RWPE2 (cell line): ENCODE measurements at regions not wholly inside any gene's neighbourhood (a gene's known extent, or its start where the extent isn't known, plus 50 kb on each side); places are given as distances from the start of the nearest gene placed in this dataset.

Experiments
- ATAC-seq: fragments of 200-7000 bp; cut with Tn5 transposase; 3 replicates; pipeline ENCODE4 v1.9.1; 2021; ENCODE audit warnings: low read depth
- DNase-seq: peaks from one replicate; pipeline ENCODE4 v3.0.0-alpha.2; 2020; ENCODE audit warnings: low spot score
- H3K27ac ChIP-seq: fragments of 450-650 bp; 2 replicates; pipeline ENCODE4 v1.5.1; 2017; ENCODE audit warnings: mild to moderate bottlenecking; ENCODE audit not compliant: poor library complexity, severe bottlenecking
- H3K27me3 ChIP-seq: fragments of 250-450 bp; sonication (Bioruptor Pico); 2 replicates; pipeline ENCODE4 v1.5.1; 2021; ENCODE audit warnings: mild to moderate bottlenecking, moderate library complexity; ENCODE audit not compliant: insufficient read depth, poor library complexity, severe bottlenecking
- H3K36me3 ChIP-seq: fragments of 250-450 bp; sonication (Bioruptor Pico); 2 replicates; pipeline ENCODE4 v1.5.1; 2020; ENCODE audit warnings: low read depth, mild to moderate bottlenecking, moderate library complexity
- H3K4me1 ChIP-seq: fragments of 250-450 bp; sonication (Bioruptor Pico); 2 replicates; pipeline ENCODE4 v1.5.1; 2021; ENCODE audit warnings: mild to moderate bottlenecking, moderate library complexity; ENCODE audit not compliant: insufficient read depth, poor library complexity, severe bottlenecking
- H3K4me3 ChIP-seq: fragments of 250-450 bp; sonication (Bioruptor Pico); 2 replicates; pipeline ENCODE4 v1.5.1; 2021; ENCODE audit warnings: mild to moderate bottlenecking, moderate library complexity; ENCODE audit not compliant: severe bottlenecking
- H3K9me3 ChIP-seq: fragments of 250-450 bp; sonication (Bioruptor Pico); 2 replicates; pipeline ENCODE4 v1.5.1; 2021; ENCODE audit warnings: mild to moderate bottlenecking, moderate library complexity; ENCODE audit not compliant: severe bottlenecking
- TF ChIP-seq, protein P1 (sequence below): fragments of 450-650 bp; IDR thresholded peaks from one replicate; pipeline ENCODE4 v1.5.1; 2017; ENCODE audit warnings: mild to moderate bottlenecking, moderate library complexity; ENCODE audit not compliant: poor library complexity, severe bottlenecking

DNA sequence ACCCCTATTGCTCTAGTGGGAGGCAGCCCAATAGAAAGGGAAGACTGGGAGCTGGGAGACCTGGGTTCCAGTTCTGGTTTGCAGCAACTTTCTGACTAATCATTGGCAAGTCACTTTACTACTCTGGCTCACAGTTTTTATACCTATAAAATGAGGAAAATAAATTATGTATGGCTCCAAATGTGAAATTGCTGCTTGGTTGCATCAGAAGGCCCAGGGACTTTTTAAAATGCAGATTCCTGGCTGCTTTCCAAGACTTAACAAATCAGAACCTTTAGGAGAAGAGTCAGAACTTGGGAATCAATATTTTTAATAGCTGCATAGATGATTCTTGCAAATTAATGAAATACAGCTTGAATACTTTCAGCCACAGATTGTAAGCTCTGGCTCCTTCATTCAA lies 943.9 kb downstream of the EPHA4 start:
- H3K36me3 ChIP-seq, result no peaks in the 10 kb centered on the region

DNA sequence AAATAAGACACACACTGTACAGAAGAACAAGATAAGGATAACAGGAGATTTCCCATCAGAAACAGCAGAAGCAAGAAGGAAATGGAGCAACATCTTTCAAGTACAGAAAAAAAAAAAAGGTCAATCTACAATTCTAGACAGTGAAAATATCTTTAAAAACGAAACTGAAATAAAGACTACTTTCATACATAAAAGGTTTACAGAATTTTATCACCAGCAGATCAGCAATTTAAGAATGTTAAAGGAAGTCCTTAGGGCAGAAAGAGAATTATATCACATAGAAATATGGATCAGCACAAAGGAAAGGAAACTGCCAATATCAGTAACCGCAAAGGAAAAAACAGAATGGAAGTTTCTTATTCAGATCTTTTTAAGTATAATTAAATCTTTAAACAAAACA lies 931.0 kb downstream of the EPHA4 start:
- H3K4me3 ChIP-seq, result no peak overlapping the region
- TF ChIP-seq, protein P1, sequence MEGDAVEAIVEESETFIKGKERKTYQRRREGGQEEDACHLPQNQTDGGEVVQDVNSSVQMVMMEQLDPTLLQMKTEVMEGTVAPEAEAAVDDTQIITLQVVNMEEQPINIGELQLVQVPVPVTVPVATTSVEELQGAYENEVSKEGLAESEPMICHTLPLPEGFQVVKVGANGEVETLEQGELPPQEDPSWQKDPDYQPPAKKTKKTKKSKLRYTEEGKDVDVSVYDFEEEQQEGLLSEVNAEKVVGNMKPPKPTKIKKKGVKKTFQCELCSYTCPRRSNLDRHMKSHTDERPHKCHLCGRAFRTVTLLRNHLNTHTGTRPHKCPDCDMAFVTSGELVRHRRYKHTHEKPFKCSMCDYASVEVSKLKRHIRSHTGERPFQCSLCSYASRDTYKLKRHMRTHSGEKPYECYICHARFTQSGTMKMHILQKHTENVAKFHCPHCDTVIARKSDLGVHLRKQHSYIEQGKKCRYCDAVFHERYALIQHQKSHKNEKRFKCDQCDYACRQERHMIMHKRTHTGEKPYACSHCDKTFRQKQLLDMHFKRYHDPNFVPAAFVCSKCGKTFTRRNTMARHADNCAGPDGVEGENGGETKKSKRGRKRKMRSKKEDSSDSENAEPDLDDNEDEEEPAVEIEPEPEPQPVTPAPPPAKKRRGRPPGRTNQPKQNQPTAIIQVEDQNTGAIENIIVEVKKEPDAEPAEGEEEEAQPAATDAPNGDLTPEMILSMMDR, result no peak
- ATAC-seq, result no peak

More for the DNA sequence above, 943.9 kb downstream of the EPHA4 start:
- no peak overlapping the region for H3K4me3 ChIP-seq
- H3K27me3 ChIP-seq, result no peaks in the 10 kb centered on the region
- no peak for DNase-seq
- H3K27ac ChIP-seq, result no peak overlapping the region
- no peaks in the 10 kb centered on the region for H3K9me3 ChIP-seq
- TF ChIP-seq, protein P1, result no peak
- no peaks in the 10 kb centered on the region for H3K4me1 ChIP-seq
- ATAC-seq, result no peak

DNA sequence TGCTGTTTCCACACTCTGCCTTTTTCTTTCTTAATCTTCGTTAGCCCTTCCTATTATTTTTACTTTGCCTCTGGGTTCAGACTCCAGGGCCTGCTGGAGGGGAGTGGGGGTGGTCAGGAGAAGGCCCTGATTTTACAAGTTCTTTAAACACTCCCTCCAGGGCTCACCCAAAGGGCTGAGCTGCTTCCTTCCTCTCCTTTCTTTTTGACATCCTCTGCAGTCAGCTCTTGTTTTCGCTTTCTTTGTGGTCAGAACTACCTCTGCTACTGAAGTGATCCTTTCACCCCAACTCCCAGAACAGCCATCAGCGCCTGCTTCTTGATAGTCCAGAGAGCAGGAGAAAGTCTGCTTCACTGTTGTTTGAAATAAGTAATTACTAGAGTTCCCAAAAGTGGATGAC lies 925.7 kb downstream of the EPHA4 start:
- Histone ChIP-seq H3K27me3 (no peaks in the 10 kb centered on the region), H3K36me3 (no peaks in the 10 kb centered on the region), H3K27ac (no peak overlapping the region), H3K4me1 (no peaks in the 10 kb centered on the region), H3K4me3 (no peak overlapping the region), H3K9me3 (no peaks in the 10 kb centered on the region)
- no peak for DNase-seq
- no peak for ATAC-seq
- TF ChIP-seq, protein P1, result no peak

More for the DNA sequence above, 931.0 kb downstream of the EPHA4 start:
- Histone ChIP-seq H3K27ac (no peak overlapping the region), H3K27me3 (no peaks in the 10 kb centered on the region), H3K4me1 (no peaks in the 10 kb centered on the region), H3K9me3 (no peaks in the 10 kb centered on the region), H3K36me3 (no peaks in the 10 kb centered on the region)
- no peak for DNase-seq

DNA sequence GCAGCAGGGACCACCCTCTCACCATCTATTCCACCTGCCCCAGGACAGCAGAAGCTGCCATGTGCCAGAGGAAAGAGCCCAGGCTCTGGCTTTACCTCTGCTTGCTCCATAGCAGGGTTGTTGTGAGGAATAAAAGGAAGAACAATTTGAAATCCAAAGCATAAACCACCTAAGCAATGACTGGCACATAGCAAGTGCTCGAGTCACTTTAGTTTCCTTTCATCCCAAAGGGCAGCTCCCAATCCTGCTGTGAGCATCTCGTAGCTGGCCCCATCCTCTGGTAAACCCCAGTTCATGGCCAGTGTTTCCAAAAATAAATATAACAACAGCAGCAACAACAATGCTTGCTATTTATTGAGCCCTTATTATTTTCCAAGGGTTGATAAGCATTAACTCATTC lies 923.5 kb downstream of the EPHA4 start:
- no peaks in the 10 kb centered on the region for H3K36me3 ChIP-seq
- no peaks in the 10 kb centered on the region for H3K9me3 ChIP-seq
- H3K27me3 ChIP-seq, result no peaks in the 10 kb centered on the region
- no peaks in the 10 kb centered on the region for H3K4me1 ChIP-seq
- TF ChIP-seq, protein P1, result no peak
- H3K27ac ChIP-seq, result no peak overlapping the region
- ATAC-seq (no peak), DNase-seq (no peak)
- H3K4me3 ChIP-seq, result no peak overlapping the region

DNA sequence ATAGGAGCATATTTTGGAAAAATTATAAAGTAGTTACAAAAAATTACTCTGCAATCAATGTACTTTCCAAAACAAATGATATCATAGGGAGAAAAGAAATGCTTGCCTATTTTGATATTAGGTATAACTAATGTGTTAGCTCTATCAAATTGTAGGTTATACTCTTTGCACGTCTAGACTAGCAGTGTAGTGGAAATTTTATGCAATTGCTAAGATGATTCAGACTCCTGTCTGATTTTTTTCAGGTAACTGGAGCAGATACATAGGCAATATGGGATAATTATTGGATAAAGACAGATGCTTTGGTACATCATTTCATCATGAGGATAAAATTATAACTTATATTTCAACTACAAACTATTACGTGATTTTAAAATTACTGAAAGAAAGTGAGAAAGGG lies 918.3 kb downstream of the EPHA4 start:
- H3K27me3 ChIP-seq, result no peaks in the 10 kb centered on the region
- H3K4me1 ChIP-seq, result no peaks in the 10 kb centered on the region
- TF ChIP-seq, protein P1, result no peak

More for the DNA sequence above, 918.3 kb downstream of the EPHA4 start:
- Histone ChIP-seq H3K36me3 (no peaks in the 10 kb centered on the region), H3K9me3 (no peaks in the 10 kb centered on the region), H3K27ac (no peak overlapping the region), H3K4me3 (no peak overlapping the region)
- ATAC-seq, result no peak
- DNase-seq, result no peak
